SIG-M5 treated with dmso at 0.1 percent for 504 hours (cell line): ENCODE measurements at regions not wholly inside any gene's neighbourhood (a gene's known extent, or its start where the extent isn't known, plus 50 kb on each side); places are given as distances from the start of the nearest gene placed in this dataset.

ENCODE experiments used
- DNase-seq: peaks from one replicate; lab custom pipeline; 2025; ENCODE audit not compliant: unreplicated experiment; lab: John Stamatoyannopoulos, UW

DNA sequence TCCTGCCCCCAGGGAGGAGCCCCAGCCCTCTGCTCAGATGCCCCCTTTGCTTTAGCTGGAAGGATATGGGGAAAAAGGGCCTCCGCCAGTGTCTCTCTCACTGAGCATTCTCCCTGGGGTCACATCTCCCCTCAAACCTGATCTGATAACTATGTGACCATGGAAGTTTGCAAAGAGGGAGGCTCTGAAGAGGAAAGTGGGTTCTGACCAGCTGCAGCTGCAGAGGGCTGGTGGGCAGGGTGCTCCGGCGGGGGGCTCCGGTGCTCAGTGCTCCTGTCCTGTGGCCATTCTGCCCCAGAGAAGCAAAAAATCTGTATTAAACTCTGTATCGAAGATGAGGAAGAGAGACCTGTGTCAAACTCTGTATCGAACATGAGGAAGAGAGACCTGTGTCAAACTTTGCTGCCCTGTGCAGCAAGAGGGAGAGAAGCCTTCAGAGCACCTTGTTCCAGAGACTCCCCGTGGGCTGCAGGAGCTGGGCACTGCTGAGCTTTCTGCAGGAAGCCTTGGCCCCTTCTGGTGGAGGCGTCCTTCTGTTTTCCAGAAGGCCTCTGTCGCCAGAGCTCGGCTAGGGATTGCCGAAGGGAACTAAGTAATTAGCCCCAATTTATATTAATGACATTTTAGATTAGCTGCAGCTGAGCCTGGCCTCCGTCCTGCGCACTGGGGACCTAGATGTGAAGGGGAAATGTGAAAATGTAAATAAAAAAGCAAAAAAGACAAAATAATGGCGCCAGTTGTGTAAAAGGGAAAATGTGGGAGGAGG, 186.2 kb upstream of the C1orf174 start:
- DNase-seq, result no peak

GRCh38 chr1:4086921-4087320, 186.8 kb upstream of the C1orf174 start:
- no peak for DNase-seq

DNA sequence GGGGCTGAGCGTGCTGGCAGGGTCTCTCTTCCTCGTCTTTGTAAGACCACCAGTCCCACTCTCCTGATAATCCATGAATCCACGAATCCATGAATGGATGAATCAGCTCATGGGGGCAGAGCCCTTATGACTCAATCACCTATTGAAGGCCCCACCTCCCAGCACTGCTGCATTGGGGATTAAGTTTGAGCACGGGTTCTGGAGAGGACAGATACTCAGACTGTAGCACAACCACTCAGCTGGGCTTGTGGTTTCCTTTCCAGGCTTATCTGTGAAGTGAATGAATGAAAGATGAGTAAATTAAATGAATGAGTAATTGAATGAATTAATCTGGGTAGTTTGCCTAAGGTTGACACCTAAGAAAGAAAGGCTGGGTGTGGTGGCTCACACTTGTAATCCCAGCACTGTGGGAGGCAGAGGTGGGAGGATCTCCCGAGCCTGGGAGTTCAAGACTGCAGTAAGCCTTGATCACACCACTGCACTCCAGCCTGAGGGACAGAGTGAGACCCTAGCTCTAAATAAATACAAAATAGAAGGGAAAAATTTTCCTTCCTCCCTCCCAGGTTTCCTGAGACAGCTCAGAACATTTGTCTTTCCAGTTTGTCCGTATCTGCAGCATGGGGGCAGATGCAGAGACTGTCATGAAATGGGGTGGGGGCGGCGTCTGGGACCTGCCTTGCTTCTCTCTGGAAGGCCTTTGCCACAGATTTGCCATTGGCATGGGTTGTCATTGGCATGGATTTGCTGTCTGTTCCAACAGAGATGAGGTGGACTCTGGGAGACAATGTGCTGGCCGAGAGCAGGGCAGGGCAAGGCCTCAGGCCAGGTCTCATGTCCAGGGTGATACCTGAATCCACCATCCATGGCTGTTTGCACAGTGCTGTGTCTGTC, 187.7 kb upstream of the C1orf174 start:
- DNase-seq, result no peak

DNA sequence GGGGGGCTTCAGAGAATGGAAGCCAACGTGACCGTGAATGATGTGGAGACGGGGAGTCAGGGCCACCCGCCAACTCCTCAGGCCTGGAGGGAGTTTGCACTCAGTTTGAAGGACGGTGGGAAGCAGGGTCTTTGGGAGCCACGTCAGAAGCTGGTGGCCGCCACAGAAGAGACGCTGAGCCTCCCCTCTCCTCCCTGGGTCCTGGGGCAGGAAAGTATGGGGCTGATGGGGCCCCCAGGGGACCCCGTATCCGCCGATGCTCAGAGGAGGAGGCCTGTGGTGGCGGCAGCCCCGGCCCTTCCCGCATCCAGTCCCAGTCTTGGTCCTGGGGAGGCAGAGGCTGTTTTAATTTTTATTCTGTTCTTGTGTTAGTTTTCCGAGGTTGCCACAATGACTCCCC, 188.6 kb upstream of the C1orf174 start:
- no peak for DNase-seq

DNA sequence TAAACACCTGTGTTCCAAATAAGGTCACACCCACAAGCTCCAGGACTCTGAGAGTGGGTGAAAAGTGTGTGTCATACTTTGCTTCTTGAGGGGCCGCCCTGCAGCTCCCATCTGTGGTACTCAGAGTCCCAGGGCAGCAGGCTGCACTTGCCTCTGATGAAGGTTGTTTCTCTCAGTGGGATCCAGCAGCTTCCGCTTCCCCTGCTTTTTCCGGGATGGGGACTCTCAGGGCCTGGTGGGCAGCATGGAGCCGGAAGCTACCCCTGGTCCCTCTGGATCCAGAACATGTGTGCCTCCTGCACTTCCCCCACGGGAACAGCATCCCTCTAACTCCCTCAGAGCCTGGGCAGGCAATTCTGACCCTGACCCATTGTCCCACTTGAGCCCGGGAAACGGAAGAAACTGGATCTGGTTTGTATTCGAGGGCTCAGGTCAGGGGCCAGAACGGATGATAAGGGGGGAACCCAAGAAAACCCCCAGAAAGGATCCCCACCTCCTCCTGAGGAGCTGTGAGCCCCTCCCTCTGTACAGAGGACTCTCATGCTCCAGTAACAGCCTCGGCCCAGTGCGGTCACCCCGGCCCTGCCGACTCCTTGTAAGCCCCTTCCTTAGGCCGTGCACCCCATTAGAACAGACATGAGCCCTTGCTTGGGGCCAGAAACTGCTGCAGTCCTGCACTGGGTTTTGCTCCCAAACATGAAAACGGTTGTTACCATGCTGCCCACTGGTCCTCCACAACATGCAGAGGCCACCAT, 189.5 kb upstream of the C1orf174 start:
- no peak for DNase-seq

- no peak for DNase-seq
Observed at GRCh38 chr1:4090556-4090955, 190.5 kb upstream of the C1orf174 start.

DNA sequence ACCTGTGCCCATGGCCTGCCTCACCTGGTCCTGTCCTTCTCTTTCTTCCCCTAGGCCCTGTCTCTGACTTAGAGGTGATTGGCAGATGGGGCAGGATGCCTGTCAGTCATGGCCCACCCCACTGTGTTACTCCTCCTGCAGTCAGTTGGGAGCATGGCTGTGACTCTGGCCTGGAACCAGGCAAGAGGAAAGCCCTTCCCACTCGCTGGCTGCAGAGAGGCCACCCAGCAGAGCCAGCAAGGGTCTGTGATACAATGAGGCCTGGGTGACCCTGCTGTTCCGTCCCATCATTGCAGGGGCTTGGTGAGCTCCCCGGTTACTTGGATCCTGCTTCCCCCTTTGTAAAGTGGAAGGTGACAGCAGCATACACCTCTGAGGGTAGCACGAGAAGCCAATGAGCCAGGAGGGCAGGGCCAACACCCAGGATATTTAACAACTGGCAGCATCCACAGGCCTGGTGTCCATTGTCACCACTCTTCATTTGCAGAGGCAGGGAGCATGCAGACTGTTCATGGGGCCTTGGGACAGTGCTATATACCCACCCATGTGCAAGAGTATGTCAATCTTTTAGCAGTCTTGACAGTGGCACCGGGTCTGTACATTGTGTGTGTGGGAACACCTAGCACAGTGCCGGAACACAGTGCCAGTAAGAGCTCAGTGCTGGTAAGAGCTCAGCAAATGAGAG, 191.0 kb upstream of the C1orf174 start:
- no peak for DNase-seq

GRCh38 chr1:4091996-4092395, 191.9 kb upstream of the C1orf174 start:
- no peak for DNase-seq

DNA sequence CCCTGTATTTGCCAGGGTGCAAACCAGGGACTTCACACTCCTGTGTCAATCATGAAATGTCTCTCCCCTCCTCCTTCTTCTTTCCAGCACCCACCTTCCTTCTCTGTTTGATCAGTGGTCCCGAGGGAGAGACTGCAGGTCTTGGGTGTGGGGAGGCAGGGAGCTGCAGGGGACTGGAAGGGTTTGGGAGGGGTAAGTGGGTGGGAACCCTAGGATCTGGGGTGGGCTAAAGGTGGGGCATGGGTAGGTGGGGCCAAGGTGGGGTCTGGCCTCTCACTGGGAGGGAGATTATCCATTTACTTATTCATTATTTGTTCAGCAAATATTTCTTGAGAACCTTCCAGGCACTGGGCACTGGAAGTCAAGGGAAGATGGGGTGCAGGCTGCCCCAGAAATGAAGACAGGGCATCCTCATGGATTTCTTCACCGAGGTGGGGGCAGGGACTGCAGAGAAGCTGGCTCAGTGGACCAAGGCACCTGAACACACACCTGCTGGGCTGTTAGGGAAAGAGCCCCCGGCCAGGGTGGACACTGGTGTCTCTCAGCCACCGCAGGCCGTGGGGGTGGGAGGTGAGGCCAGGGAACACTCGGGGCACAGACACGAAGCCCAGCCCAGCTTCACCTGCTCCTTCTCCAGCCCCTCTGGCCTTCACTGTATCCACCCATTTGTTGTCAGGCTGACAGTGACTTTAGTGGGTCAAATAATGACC, 193.9 kb upstream of the C1orf174 start:
- no peak for DNase-seq

DNA sequence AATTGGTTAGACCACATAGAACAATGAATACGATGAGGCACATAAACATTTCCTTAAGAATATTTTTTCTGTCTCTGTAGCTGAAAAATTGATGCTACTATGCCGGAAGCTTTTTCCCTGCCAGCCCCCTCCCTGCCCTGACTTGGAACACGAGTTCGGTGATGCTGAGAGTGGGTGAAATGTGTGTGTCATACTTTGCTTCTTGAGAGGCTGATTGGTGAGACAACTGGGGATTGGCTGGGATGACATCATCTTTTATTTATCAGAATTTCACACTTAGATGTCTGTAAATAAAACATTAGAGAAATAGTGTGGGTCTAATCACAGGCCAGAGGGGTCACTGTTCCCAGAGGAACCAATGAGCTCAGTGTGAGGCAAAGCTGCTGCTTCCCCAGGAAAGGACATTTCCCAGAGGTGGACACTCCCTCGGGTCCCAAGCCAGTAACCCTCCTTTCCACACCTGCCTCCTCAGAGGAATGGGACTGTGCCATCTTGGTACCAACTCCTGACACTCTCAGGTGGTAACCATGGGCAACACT, 195.4 kb upstream of the C1orf174 start:
- no peak for DNase-seq

DNA sequence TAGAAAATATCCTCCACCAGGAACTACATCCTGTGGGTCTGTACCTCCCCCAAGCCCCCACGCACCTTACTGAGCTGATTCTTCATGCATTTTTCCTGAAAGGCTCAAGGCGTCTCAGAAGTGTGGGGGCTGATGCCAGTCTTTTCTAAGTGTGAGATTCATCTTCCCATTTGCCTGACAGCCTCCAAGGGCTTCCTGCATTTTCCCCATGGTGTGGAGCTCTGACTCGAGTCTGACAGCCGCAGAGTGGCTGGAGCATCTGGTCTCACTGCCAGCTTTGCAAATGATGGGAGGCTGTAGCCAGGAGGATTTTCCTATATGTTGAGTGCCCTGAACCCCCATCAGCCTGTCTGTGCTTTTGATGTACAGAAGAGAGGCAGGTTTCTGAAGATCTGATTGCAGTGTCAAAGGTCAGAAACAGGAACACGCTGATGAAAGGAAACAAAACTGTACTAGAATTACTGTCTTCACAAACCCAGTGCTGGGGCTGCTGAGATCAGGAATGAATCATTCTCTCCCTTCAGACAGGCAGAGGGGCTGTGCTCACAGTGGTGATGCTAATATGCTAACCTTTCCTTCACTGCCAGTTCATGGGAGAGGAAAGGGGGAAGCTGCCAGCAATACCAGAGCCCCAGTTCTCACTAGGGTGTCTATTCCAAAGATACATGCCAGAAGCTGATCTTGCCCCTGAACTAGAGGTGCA, 201.5 kb upstream of the C1orf174 start:
- DNase-seq, result no peak

DNA sequence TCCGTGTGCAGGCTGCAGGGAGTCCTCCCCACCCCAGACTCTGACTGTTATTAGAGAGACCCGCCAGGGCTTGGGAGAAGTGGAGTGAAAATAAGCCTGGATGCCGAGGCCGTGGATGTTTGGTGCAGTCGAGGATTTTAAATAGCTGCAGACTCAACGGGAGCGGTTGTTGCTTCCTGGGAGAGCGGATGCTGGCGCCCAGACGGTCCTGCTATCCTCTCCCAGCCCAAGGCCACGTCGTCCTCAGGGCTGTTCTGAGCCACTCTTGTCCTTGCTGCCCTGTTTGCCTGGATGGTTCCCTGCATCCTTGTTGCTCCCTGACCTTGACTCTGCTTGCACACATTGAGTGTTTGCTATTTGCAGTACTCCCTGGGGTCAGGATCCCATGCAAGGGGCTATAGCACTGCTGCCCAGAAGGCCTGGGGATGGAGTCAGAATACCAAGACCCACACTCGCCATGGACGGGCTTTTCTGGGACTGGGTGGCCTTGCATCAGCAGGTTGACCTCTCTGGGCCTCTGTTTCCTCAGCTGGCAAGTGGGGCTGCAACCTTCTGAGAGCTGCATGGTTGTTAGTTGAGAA, 205.3 kb upstream of the C1orf174 start:
- no peak for DNase-seq

GRCh38 chr1:4106731-4107130, 206.7 kb upstream of the C1orf174 start:
- no peak for DNase-seq

GRCh38 chr1:4107291-4107690, 207.2 kb upstream of the C1orf174 start:
- no peak for DNase-seq

GRCh38 chr1:4108331-4108730, 208.3 kb upstream of the C1orf174 start:
- DNase-seq, result no peak

DNA sequence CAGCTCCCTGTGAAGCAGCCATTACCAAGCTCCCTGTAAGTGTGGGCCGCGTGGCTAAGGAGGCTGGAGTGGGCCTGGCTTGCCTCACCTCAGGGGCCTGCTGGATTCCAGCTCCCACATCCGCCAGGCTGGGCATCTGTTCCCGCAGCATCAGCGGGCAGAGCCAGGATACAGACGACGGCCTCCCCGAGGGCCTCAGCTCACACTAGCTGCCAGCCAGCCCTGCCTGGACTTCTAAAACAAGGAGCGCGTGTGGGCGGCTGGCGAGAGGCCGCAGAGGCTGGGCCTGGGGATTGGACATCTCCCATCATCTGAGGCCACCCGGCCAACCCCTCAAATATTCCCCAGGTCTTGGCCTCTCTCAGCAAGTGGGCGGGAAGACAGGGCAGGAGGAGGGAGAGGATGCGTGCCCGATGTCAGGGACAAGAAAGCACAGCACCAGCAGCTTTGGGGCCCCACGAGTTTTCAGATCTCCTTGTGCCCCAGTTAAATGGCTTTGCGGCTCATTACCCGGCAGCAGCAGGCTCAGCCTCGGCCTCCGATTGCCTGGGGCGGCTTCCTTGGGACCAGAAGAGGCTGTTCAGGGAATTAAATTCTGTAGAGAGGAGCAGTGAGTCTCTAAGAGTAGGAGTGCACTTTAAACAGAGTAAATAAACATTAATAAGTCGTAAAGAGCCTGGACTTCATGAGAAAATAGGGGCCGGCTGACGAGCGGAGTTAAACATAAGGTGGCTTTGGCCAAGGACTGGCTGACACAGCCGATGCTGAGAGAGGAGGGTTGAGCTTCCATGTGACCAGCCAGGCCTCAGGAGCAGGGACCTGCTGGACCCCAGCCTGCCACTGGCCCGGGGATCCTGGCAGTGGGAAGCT, 208.9 kb upstream of the C1orf174 start:
- DNase-seq, result no peak

GRCh38 chr1:4109628-4109940, 209.5 kb upstream of the C1orf174 start:
- DNase-seq, result no peak

- no peak for DNase-seq
Observed at GRCh38 chr1:4110888-4111287, 210.8 kb upstream of the C1orf174 start.
